SKM-1 (cell line): ENCODE measurements at regions not wholly inside any gene's neighbourhood (a gene's known extent, or its start where the extent isn't known, plus 50 kb on each side); places are given as distances from the start of the nearest gene placed in this dataset.

Source experiments
- DNase-seq: peaks from one replicate; lab custom pipeline; 2025; ENCODE audit not compliant: unreplicated experiment; lab: John Stamatoyannopoulos, UW

DNA sequence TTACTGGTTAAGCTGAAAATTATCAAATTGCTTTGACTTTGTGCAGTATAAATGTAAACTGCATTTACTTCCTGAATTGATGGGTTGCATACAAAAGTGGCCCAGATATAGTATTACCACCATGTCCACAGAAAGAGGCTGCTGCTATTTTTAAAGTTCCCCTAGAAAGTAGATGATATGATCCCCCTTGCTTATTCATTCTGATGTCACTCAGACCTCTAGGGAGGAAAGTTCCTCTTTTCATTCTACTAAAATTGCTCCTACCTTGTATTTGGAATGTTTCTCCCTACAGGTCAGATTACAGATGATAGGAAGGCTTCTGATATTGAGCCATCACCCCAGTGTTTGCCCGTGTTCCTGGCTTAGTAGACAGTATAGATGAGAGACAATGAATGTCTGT is 247.6 kb upstream of the TNP1 start:
- no peak for DNase-seq

DNA sequence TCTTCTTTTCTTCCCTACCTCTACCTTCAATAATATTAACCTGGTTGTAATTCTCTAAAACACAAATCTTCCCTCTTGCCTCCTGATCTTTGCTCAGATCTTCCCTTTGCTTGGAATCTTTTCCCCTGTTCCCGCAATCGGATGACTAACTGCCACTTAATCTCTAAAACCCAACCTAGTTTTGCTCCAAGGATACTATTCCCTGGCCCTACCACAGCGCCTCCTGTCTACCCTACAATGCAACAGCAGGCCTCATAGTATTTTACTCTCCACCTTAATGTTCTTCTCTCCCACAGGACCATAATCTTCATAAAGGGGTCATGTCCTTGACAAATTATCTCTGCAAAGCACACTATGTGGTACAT is 246.8 kb upstream of the TNP1 start:
- no peak for DNase-seq

DNA sequence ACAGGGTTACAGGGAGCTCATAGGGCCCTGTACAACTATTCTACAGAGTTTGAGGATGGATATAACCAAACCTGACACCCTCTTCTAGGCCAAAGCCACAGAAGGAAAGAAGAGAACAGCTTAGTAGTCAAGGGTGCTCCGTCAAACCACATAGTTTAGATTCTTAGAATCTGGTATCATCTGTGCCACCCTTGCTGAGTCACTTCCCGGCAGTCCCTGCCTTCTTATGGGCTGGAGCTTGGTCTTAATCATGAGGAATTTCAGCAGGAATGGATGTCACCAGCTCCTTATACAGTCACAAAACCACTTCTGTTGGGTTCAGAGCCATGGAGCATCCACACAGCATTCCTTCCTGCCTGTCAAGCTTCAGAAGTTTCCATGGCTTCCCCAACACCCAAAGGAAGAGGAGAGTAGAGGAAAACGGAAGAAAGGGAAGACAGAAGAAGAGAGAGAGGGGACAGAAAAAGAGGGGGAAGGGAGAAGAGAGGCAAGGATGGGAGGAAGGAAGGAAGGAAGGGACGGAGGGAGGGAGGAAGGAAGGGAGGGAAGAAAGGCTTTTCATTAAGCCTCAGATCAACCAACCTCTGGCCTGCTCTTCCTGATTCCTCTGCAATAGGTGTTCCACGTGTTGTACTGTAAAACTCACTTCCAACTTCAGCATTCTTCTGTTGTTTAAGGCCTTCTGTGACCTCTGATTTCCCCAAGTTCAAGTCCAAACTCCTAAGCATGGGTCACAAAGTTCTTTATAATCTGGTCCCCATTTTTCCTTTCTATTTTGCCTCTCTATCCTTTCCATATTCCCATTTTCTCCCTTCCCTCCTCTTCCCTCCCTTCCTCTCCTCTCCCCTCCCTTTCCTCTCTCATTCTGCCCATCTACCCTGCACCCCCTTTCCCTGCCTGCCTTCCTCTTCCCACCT is 246.1 kb upstream of the TNP1 start:
- no peak for DNase-seq

DNA sequence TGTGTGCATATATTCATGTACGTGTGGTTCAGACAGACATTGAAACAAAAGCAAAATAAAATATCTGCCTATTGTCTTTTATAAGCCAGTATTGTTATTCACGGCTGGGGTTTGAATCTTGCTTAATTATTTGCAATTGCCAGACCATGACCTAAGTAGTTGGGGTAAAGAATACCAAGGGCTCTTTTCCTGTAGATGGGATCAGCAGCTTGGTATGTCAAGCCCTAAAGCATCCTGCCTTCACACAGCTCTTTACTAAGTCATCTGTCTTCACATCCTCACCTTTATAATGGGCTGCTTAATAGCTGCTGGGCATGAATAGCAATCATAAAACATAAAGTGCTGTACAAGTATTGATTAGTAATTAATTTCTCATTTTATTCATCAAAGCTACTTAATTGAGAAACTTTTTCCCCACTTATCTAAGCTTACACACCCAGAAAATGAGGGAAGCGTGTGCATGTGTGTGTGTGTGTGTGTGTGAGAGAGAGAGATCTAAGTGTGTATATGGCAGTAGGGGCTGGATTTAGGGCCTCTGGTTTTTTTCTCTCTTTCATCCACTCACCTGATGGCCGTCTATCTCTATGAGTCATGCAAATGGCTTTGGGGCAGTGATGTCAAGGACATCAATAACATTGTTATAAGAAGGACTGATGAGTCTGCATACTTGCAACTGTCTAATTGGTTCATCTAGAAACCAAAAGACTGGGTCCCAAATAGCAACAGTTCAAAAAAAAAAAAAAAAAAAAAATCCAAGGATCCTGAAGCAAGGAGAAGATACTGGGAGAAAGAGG is 244.1 kb upstream of the TNP1 start:
- DNase-seq, result no peak

DNA sequence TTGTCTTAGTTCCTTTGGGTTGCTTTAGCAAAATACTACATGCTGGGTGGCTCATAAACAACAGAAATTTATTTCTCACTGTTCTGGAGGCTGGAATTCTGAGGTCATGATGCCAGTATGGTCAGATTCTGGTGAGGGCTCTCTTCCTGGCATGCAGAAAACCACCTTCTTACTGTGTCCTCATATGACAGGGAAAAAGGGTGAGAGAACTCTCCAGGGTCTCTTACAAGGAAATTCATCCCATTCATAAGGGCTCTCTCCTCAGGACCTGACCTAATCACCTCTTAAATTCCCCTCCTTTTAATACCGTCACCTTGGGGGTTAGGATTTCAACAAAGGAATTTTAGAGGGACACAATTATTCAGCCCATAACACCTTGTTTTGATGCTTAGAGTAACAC is 243.1 kb upstream of the TNP1 start:
- DNase-seq, result no peak

DNA sequence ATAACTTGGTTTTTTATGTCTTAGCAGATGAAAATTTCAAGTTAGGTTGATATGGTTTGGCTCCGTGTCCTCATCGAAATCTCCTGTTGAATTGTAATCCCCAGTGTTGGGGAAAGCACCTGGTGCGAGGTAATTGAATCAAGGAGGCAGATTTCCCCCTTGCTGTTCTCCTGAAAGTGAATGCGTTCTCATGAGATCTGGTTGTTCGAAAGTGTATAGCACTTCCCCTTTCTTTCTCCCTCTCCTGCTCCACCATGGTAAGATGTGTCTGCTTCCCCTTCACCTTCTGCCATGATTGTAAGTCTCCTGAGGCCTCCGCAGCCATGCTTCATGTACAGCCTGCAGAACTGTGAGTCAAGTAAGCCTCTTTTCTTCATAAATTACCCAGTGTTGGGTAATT is 242.1 kb upstream of the TNP1 start:
- DNase-seq, result no peak

DNA sequence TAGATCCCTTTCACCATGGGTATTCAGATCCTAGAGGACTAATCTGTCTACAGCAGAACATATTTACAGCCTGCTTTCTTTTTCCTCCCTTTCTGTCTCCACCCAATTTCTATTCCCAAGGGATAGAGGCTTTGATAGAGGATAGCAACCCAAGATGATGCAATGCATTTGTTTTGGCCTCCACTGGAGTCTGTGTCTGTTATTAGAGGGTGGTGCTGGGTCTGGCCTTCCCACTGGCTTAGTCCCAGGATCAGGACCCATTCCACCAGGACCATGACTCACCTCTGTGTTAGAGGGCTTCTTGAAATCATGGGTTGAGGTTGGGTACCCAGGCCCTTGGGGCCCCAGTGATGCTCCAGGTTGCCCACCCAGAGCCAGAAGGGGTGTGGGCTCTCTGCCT is 239.7 kb upstream of the TNP1 start:
- DNase-seq, result no peak

DNA sequence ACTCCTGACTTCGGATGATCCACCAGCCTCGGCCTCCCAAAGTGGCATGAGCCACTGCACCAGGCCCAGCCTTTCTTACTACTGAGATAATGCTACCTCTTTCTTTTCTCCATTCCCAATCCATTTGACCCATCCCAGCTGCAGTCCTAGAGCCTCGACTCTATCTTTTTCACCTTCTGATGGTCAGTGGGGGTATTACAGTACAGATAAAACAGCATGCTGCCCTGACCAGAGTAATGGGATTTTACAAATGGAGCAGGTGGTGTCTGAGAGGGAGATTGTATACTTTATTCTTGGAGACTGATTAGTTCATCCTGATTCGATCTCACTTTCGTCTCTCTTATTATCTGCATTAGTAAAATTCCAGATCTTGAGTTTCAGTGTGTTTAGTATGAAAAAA is 238.6 kb upstream of the TNP1 start:
- DNase-seq, result no peak

DNA sequence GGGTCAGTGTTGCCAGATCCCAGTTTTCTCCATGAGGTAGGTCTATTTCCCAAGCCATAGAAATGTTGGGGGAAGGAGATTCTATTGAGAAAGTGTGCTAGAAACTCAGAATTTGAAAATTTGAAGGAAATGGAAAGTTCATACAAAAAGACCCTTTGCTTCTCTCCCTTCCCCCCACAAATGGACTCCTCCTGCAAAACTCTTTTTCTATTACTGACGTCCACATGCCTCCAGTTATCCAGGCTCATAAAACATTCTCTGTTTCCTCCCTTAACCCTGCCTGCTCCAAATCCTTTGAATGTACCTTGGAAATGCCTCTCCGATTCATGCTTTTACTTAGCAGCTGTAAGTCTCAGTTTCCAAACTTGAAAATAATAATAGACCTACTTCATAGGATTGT is 237.5 kb upstream of the TNP1 start:
- DNase-seq, result no peak

DNA sequence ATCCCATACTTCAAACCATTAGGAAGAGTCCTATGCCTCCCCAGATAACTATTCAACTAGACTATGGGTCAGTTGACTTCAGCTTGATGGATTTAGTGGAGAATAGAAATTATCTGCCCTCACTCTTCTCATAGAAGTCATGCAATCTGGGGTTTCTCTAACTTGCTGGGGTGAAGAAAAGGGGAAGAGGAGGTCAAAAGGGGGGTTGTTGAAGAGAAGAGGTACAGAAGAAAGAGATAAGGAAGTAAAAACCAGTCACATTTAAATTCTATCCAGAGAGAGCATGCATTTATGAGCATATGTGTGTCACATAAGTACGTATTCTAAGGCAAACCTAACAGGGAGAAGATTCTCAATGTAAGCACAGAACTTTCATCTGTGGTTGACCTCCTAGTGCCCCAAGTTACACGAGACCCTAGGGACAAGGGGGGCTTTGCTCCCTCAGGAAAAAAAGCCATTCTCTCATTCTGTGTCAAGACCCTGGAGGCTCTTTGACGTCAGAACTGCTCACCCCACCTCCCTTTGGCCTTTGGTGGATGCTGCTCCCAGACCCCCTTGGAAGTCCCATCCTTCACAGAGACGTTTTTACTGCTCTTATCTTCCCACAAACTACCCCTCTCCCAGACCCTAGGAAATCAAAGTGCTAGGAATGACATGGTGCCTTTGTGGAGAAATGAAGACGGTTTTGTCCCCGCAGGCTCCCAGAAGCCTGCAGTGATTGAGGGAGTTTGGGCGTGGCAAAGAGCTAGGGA is 236.8 kb upstream of the TNP1 start:
- no peak for DNase-seq

DNA sequence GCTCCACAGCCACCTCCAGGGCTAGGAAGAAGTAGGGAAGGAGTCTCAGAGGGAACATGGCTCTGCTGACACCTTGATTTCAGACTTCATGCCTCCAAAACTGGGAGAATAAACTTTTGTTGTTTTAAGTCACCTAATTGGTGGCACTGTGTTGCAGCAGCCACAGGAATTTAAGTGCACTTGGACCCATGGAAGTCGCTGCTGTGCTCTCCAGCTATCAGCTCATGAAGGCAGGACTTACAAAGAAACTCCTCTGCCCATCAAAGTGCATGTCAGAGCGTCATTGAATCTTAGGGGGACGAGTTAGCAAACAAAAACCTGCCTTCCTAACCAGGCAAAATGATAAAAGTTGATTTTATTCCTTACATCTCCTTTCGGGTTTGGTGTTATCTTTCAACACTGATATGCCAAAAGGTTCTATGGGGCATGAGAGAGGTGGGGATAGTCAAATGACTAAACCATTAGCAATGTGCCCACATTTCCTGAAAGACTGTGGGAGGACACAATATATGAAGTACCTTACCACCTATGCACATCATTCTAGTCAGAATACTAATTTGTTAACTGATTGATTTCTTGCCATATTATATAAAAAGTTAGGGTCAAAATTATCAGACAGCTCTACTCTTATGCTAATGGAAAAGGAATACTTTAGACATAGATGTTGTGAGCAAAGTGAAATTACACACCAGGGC is 235.8 kb upstream of the TNP1 start:
- no peak for DNase-seq

DNA sequence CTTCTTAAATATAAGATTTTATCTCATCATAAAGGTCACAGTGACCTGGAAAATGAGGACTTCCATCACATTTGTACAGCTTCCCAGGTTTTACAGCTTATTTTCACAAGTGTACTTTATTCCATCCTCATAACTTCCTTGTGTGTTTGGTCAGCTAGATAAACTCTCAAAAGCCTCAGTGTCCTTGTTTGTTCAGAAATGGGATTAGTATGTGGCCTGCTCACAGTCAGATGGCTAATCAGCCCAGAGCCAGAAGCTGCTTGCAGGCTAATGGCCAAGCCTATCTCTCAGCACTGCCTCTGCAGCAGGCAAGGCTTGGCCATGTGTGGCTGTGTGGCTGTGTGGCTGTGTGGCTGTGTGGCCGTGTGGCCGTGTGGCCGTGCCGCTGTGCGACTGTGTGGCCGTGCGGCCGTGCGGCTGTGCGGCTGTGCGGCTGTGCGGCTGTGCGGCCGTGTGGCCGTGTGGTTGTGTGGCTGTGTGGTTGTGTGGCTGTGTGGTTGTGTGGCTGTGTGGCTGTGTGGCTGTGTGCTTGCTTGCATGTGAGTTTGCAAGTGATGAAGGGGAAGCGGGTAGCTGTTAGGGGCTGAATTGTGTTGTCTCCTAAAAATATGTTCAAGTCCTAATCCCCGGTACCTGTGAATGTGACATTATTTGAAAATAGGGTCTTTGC is 233.0 kb upstream of the TNP1 start:
- DNase-seq, result no peak

DNA sequence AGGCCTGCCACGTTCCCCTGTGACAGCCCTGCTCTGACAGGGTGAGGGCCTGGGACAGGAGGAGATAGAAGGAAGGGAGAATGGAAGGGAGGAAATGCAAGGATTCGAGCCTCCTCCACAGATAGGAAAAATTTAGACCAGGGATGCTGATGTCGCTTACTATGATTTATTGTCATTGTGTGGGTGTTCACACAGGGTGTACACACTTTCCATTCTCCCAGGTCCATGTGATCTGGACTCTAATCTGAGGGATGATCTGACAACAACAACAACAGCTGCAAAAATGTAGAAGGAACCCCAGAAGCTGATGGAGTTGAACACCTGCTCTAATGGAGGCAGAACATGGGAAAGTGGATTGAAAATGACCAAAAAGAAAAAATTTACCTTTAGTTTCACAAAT is 231.7 kb upstream of the TNP1 start:
- no peak for DNase-seq

DNA sequence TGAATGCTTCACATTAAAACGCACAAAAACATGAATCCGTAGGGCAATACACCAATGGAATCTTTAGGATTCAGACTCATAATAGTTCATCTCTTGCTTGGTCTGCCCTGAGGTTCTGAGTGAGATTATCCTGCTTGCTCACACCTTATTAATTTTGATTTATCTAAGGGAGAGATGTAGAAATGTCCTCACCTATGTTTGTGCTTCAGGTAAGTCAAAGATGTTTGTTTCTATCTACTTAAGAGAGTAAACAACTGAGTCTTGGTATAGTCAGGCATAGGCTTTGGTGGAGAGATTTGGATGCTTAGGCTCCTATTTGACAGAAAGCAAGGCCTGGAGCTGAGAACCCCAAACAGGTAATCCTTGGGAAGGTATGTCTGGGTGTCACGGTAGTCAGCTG is 231.0 kb upstream of the TNP1 start:
- no peak for DNase-seq

DNA sequence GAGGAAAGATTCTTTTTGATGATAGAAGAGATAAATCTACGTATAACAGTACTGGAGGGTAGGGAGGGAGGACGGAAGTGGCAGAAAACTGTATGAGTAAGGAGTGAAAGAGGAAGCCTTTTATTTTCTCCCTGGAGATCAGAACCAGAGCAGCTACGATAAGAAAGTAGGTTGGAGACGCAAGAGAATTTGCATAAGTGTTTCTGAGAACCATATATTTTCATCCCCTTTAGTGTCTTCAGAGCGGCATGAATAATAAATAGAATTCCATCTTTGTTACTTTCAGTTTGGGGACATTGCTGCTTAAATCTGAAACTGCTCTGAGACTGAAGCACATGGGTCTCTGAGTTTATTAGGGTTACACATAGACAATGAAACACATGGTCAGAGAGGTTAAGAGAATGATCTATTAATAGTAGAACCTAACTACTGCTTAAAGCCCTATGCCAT is 230.2 kb upstream of the TNP1 start:
- DNase-seq, result peak; percentile 49

DNA sequence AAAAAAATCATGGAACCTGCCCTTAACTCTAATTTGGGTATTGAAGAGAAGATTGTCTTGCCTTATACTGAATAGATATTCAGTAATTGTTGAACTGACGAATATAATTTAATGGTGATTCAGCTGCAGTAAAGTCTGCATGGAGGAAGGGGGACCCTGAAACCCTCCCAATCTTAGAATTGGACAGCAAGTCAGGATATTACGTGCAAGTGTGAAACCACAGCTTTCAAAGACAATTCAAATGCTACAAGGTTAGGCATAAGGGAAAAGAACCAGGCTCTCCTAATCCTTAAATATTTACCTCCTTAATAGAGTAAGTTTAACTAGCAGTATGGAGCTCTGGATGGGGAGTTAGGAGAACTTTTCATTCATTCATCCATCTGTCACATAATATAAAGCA is 226.9 kb upstream of the TNP1 start:
- DNase-seq, result no peak

DNA sequence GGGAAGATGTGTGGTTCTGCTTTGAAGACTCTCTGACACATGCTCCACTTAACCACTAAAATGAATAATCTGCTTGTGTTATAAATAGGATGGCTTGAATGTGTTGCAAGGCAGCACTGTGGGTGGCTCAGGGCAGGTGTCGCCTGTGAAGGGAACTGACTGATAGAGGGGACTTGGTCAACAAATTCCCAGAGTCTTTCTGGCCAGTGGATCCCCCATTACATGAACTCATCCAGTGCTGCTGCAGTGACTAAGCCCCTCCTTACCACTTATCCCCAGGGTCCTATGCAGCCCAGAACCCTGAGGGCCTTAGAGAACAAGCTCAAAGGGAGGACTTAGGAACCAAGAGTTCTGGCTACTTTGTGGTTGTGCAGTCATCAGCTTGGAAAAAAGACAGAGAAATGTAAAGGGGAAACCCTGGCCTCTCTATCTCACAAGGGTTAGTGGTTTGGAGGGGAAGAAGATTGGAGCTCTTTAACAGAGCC is 226.2 kb upstream of the TNP1 start:
- peak; percentile 14 for DNase-seq

DNA sequence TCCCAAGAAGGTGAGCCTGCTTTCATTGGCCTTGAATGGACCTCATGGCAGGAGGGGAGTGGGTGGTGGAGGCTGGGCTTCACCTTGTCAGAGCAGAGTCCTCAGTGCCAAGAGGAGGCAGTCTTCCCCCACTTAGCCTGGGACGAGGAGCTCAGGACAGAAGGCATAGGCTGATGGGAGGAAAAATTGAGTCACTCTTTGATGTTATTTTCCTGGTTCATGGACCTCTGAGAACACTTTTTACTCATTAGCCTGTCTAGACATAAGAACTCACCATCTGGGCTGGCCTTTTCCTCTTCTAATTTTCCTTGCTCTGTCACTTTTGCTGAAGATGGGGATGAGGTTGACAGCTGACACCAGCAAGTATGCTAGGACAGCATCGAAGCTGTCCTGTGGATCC is 225.7 kb upstream of the TNP1 start:
- DNase-seq, result no peak

DNA sequence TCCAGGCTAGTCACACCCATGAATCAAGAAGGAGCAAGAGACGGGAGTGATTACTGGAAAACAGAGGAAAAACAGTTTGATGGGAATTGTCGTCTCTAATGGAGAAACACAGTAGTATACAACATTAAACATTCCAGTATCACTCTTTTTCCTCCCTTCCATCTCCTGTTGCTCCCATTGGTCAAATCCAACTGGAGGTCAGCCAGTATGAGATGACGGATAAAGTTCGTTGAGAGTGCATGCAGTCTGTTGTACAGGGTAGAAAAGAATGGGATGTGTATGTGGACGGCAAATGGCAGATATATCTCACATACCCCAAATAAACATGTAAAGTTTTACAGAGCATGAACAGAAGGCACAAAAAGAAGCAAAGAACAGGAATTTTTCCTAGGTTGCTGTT is 221.9 kb upstream of the TNP1 start:
- DNase-seq, result no peak

DNA sequence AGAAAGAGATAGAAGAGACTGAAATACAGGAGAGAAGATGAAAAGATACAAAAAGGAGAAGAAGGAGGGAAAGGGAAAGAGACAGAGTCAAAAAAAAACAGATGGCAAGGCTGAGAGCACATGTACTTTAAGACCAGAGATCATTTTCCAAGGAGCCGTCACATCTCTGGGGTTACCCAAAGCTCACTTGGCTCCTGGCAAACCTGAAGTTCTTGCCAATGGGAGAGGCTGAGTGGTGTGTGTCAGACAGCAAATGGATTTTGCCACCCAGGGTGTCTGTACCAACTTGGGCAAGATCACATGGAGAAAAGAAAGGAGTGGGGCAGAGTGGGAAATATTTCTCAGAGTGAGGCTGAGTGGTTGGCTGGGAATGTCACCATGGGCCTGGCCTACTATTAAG is 219.3 kb upstream of the TNP1 start:
- no peak for DNase-seq
